H9 (cell line): ENCODE measurements at regions not wholly inside any gene's neighbourhood (a gene's known extent, or its start where the extent isn't known, plus 50 kb on each side); places are given as distances from the start of the nearest gene placed in this dataset.

ENCODE experiments used
- DNase-seq: peaks from one replicate; pipeline ENCODE4 v3.0.0-alpha.2; 2017
- H2AFZ ChIP-seq: one replicate; pipeline ENCODE4 v1.6.1; 2013; ENCODE audit warnings: mild to moderate bottlenecking, low read length, control low read depth, moderate library complexity
- H2AK5ac ChIP-seq: 2 replicates; pipeline ENCODE4 v1.6.1; 2013; ENCODE audit warnings: low read length, control low read depth, mixed read lengths; ENCODE audit not compliant: insufficient read length
- H2BK120ac ChIP-seq: one replicate; pipeline ENCODE4 v1.6.1; 2013; ENCODE audit warnings: low read depth, mild to moderate bottlenecking, low read length, control low read depth, inconsistent platforms; ENCODE audit not compliant: poor library complexity, severe bottlenecking
- H2BK12ac ChIP-seq: 2 replicates; pipeline ENCODE4 v1.6.1; 2013; ENCODE audit warnings: low read length, control low read depth, mixed read lengths, low read depth; ENCODE audit not compliant: insufficient read length
- H2BK15ac ChIP-seq: 2 replicates; pipeline ENCODE4 v1.6.1; 2013; ENCODE audit warnings: low read depth, low read length, control low read depth
- H2BK20ac ChIP-seq: one replicate; pipeline ENCODE4 v1.6.1; 2013; ENCODE audit warnings: low read depth, mild to moderate bottlenecking, low read length, control low read depth, inconsistent platforms; ENCODE audit not compliant: poor library complexity, severe bottlenecking
- H2BK5ac ChIP-seq: 2 replicates; pipeline ENCODE4 v1.6.1; 2013; ENCODE audit warnings: low read length, control low read depth, mixed read lengths; ENCODE audit not compliant: insufficient read length
- H3K14ac ChIP-seq: 2 replicates; pipeline ENCODE4 v1.6.1; 2013; ENCODE audit warnings: low read length, control low read depth; ENCODE audit not compliant: insufficient read depth
- H3K18ac ChIP-seq: 2 replicates; pipeline ENCODE4 v1.6.1; 2013; ENCODE audit warnings: low read depth, mild to moderate bottlenecking, mixed read lengths, low read length, control low read depth; ENCODE audit not compliant: insufficient read length
- H3K23ac ChIP-seq: 2 replicates; pipeline ENCODE4 v1.6.1; 2013; ENCODE audit warnings: low read length, control low read depth, mixed read lengths, low read depth; ENCODE audit not compliant: insufficient read length
- H3K23me2 ChIP-seq: 2 replicates; pipeline ENCODE4 v1.6.1; 2013; ENCODE audit warnings: low read depth, mild to moderate bottlenecking, mixed read lengths, low read length, control low read depth; ENCODE audit not compliant: insufficient read length, poor library complexity, severe bottlenecking
- H3K27ac ChIP-seq: 2 replicates; pipeline ENCODE4 v1.5.1; 2013; ENCODE audit warnings: low read length, control low read depth, mixed read lengths, low read depth; ENCODE audit not compliant: insufficient read length
- H3K27me3 ChIP-seq: 2 replicates; pipeline ENCODE4 v1.6.1; 2013; ENCODE audit warnings: low read length, control low read depth, inconsistent platforms; ENCODE audit not compliant: insufficient read depth
- H3K4ac ChIP-seq: 2 replicates; pipeline ENCODE4 v1.6.1; 2013; ENCODE audit warnings: low read depth, mild to moderate bottlenecking, control low read depth, inconsistent platforms, low read length, moderate library complexity
- H3K4me1 ChIP-seq: 2 replicates; pipeline ENCODE4 v1.6.1; 2013; ENCODE audit warnings: low read length, control low read depth, inconsistent platforms; ENCODE audit not compliant: insufficient read depth
- H3K4me2 ChIP-seq: 2 replicates; pipeline ENCODE4 v1.6.1; 2013; ENCODE audit warnings: low read length, control low read depth, mixed read lengths; ENCODE audit not compliant: insufficient read length, insufficient read depth
- H3K56ac ChIP-seq: 2 replicates; pipeline ENCODE4 v1.6.1; 2013; ENCODE audit warnings: low read depth, mild to moderate bottlenecking, mixed read lengths, low read length, control low read depth; ENCODE audit not compliant: insufficient read length
- H3K79me1 ChIP-seq: 2 replicates; pipeline ENCODE4 v1.6.1; 2013; ENCODE audit warnings: low read depth, mild to moderate bottlenecking, moderate library complexity, low read length, control low read depth, inconsistent platforms; ENCODE audit not compliant: insufficient read depth, poor library complexity, severe bottlenecking
- H3K79me2 ChIP-seq: 2 replicates; pipeline ENCODE4 v1.6.1; 2013; ENCODE audit warnings: low read length, control low read depth, inconsistent platforms; ENCODE audit not compliant: insufficient read depth
- H3K9ac ChIP-seq: 2 replicates; pipeline ENCODE4 v1.6.1; 2013; ENCODE audit warnings: low read length, control low read depth, mixed read lengths; ENCODE audit not compliant: insufficient read length; ENCODE audit errors: extremely low read depth
- H3K9me3 ChIP-seq: one replicate; pipeline ENCODE4 v1.6.1; 2013; ENCODE audit warnings: low read depth, low read length, inconsistent platforms; ENCODE audit not compliant: control insufficient read depth
- H3T11ph ChIP-seq: one replicate; pipeline ENCODE4 v1.6.1; 2013; ENCODE audit warnings: mild to moderate bottlenecking, low read length, control low read depth, inconsistent platforms
- H4K20me1 ChIP-seq: one replicate; pipeline ENCODE4 v1.6.1; 2013; ENCODE audit not compliant: control insufficient read depth, insufficient read length, insufficient read depth
- H4K5ac ChIP-seq: 2 replicates; pipeline ENCODE4 v1.6.1; 2013; ENCODE audit warnings: low read depth, mild to moderate bottlenecking, mixed read lengths, low read length, control low read depth; ENCODE audit not compliant: insufficient read length
- H4K8ac ChIP-seq: replicated peaks from 2 replicates; pipeline ENCODE4 v1.6.1; 2013; ENCODE audit warnings: low read length, control low read depth, mixed read lengths, low read depth; ENCODE audit not compliant: insufficient read length
- H4K91ac ChIP-seq: 2 replicates; pipeline ENCODE4 v1.6.1; 2013; ENCODE audit warnings: low read depth, mild to moderate bottlenecking, moderate library complexity, mixed read lengths, low read length, control low read depth; ENCODE audit not compliant: insufficient read length
- H3K27ac Mint-ChIP-seq, 3 experiments: 2 replicates in 2 of 3; 3 replicates in 1 of 3; pipeline ENCODE4 v1.8.0; 2020 to 2021; ENCODE audit warnings: mixed read lengths in 3 of 3, mild to moderate bottlenecking in 1 of 3, moderate library complexity in 1 of 3
- H3K27me3 Mint-ChIP-seq: 2 replicates; pipeline ENCODE4 v1.8.0; 2021; ENCODE audit warnings: low read depth, mild to moderate bottlenecking, moderate library complexity, mixed read lengths
- H3K36me3 Mint-ChIP-seq, 3 experiments: 2 replicates in 2 of 3; 3 replicates in 1 of 3; pipeline ENCODE4 v1.8.0; 2020 to 2021; ENCODE audit warnings: low read depth in 3 of 3, mixed read lengths in 3 of 3; ENCODE audit not compliant: insufficient read depth in 1 of 3
- H3K4me1 Mint-ChIP-seq, 2 experiments: 2 replicates each; pipeline ENCODE4 v1.8.0; 2020; ENCODE audit warnings: mixed read lengths in 2 of 2
- H3K4me3 Mint-ChIP-seq, 2 experiments: 2 replicates in 1 of 2; 3 replicates in 1 of 2; pipeline ENCODE4 v1.8.0; 2020 to 2021; ENCODE audit warnings: mild to moderate bottlenecking in 2 of 2, mixed read lengths in 2 of 2, moderate library complexity in 1 of 2
- H3K9me3 Mint-ChIP-seq, 2 experiments: 2 replicates in 1 of 2; 3 replicates in 1 of 2; pipeline ENCODE4 v1.8.0; 2020; ENCODE audit warnings: mild to moderate bottlenecking in 2 of 2, mixed read lengths in 2 of 2, moderate library complexity in 1 of 2
- CTCF ChIP-seq: fragments of 200-600 bp; sonication (generic); conservative IDR thresholded peaks from 3 replicates; pipeline ENCODE4 v1.8.0; 2021; ENCODE audit warnings: antibody characterized with exemption, mild to moderate bottlenecking
- WGBS: extraction: QIAGEN DNeasy Blood & Tissue Kit; methylation state at CpG from one replicate; pipeline ENCODE4 v1.1.7; 2013; ENCODE audit warnings: missing lambda C conversion rate, low lambda C conversion rate, mixed read lengths; ENCODE audit not compliant: insufficient read length; ENCODE audit errors: extremely low coverage; 5-methylcytosine and 5-hydroxymethylcytosine counted together

- no peak overlapping the region for H2BK5ac ChIP-seq
- H2BK120ac ChIP-seq, result no peak overlapping the region
- no peak overlapping the region for H3T11ph ChIP-seq
- no peaks in the 10 kb centered on the region for H3K79me2 ChIP-seq
- no peaks in the 10 kb centered on the region for H3K36me3 Mint-ChIP-seq
- H2AFZ ChIP-seq, result no peak overlapping the region
- no peaks in the 10 kb centered on the region for H3K4me1 Mint-ChIP-seq
- no peak overlapping the region for H3K4me2 ChIP-seq
- no peak overlapping the region for H3K18ac ChIP-seq
- no peaks in the 10 kb centered on the region for H4K20me1 ChIP-seq
- no CpG with 5 or more reads among the region's 5 CpGs for WGBS
- H3K4me1 ChIP-seq, result no peaks in the 10 kb centered on the region
- H2BK12ac ChIP-seq, result no peak overlapping the region
- no peak overlapping the region for H2BK15ac ChIP-seq
- H3K9me3 Mint-ChIP-seq, result no peaks in the 10 kb centered on the region
- no peak overlapping the region for H3K27ac Mint-ChIP-seq
- H4K91ac ChIP-seq, result no peak overlapping the region
- H3K27ac ChIP-seq, result no peak overlapping the region
- no peak overlapping the region for H3K14ac ChIP-seq
- H3K9ac ChIP-seq, result no peak overlapping the region
- no peaks in the 10 kb centered on the region for H3K9me3 ChIP-seq
- H3K79me1 ChIP-seq, result no peaks in the 10 kb centered on the region
- H3K4me3 Mint-ChIP-seq, result no peak overlapping the region
- no peaks in the 10 kb centered on the region for H3K27me3 ChIP-seq
- no peak overlapping the region for H3K4ac ChIP-seq
- no peak overlapping the region for H4K8ac ChIP-seq
- no peaks in the 10 kb centered on the region for H3K27me3 Mint-ChIP-seq
- H2BK20ac ChIP-seq, result no peak overlapping the region
- no peak for DNase-seq
- H4K5ac ChIP-seq, result no peak overlapping the region
- H3K23ac ChIP-seq, result no peak overlapping the region
- no peaks in the 10 kb centered on the region for H3K23me2 ChIP-seq
- TF ChIP-seq CTCF, result no peak
- H3K56ac ChIP-seq, result no peak overlapping the region
- no peak overlapping the region for H2AK5ac ChIP-seq
Measured at GRCh38 chr15:87080547-87080946, 1000.9 kb downstream of the AGBL1 start.
